Hepatocyte (in vitro differentiated cells): ENCODE measurements at regions not wholly inside any gene's neighbourhood (a gene's known extent, or its start where the extent isn't known, plus 50 kb on each side); places are given as distances from the start of the nearest gene placed in this dataset.

Experiments used
- DNase-seq: peaks from one replicate; pipeline ENCODE4 v3.0.0-alpha.2; 2016; ENCODE audit warnings: low spot score
- H2AFZ ChIP-seq: fragments of 200-600 bp; sonication (generic); 2 replicates; pipeline ENCODE4 v1.6.0; 2016; ENCODE audit warnings: antibody characterized with exemption, mild to moderate bottlenecking
- H3K27ac ChIP-seq: fragments of 200-600 bp; sonication (generic); 2 replicates; pipeline ENCODE4 v1.5.1; 2016; ENCODE audit warnings: mild to moderate bottlenecking
- H3K27me3 ChIP-seq: fragments of 200-600 bp; sonication (generic); 2 replicates; pipeline ENCODE4 v1.6.1; 2016
- H3K36me3 ChIP-seq: fragments of 200-600 bp; sonication (generic); replicated peaks from 2 replicates; pipeline ENCODE4 v1.5.1; 2016; ENCODE audit warnings: low read depth; ENCODE audit not compliant: insufficient read depth
- H3K4me1 ChIP-seq: fragments of 200-600 bp; sonication (generic); 2 replicates; pipeline ENCODE4 v1.5.1; 2016; ENCODE audit warnings: mild to moderate bottlenecking, moderate library complexity; ENCODE audit not compliant: insufficient read depth
- H3K4me2 ChIP-seq: fragments of 200-600 bp; sonication (generic); 2 replicates; pipeline ENCODE4 v1.6.0; 2016
- H3K4me3 ChIP-seq: fragments of 200-600 bp; sonication (generic); 2 replicates; pipeline ENCODE4 v1.5.1; 2016; ENCODE audit warnings: mild to moderate bottlenecking
- H3K79me2 ChIP-seq: fragments of 200-600 bp; sonication (generic); 2 replicates; pipeline ENCODE4 v1.6.0; 2017; ENCODE audit warnings: mild to moderate bottlenecking
- H3K9me2 ChIP-seq: fragments of 200-600 bp; sonication (generic); replicated peaks from 2 replicates; pipeline ENCODE4 v1.6.0; 2017; ENCODE audit warnings: mild to moderate bottlenecking; ENCODE audit not compliant: insufficient read depth
- H3K9me3 ChIP-seq: fragments of 200-600 bp; sonication (generic); 2 replicates; pipeline ENCODE4 v1.5.1; 2016; ENCODE audit warnings: low read depth, mild to moderate bottlenecking
- H4K20me1 ChIP-seq: fragments of 200-600 bp; sonication (generic); 2 replicates; pipeline ENCODE4 v1.6.0; 2016; ENCODE audit warnings: mild to moderate bottlenecking; ENCODE audit not compliant: insufficient read depth, poor library complexity, severe bottlenecking
- CTCF ChIP-seq: fragments of 200-600 bp; sonication (generic); IDR thresholded peaks from 2 replicates; pipeline ENCODE4 v1.5.1; 2016; ENCODE audit warnings: antibody characterized with exemption, mild to moderate bottlenecking; ENCODE audit not compliant: poor library complexity
- EZH2 ChIP-seq: fragments of 200-600 bp; sonication (generic); IDR thresholded peaks from 2 replicates; pipeline ENCODE4 v1.6.1; 2016; ENCODE audit warnings: antibody characterized with exemption, mild to moderate bottlenecking, borderline replicate concordance
- EZH2phosphoT487 ChIP-seq: fragments of 200-600 bp; sonication (generic); IDR thresholded peaks from one replicate; pipeline ENCODE4 v1.6.1; 2018; ENCODE audit warnings: antibody characterized with exemption, mild to moderate bottlenecking, low read depth, moderate library complexity; ENCODE audit not compliant: unreplicated experiment, severe bottlenecking
- WGBS: methylation state at CpG from one replicate; pipeline ENCODE4 v1.1.6; 2016; ENCODE audit warnings: low lambda C conversion rate; ENCODE audit errors: missing lambda C conversion rate; 5-methylcytosine and 5-hydroxymethylcytosine counted together

GRCh38 chr21:15480160-15480559 is 249.6 kb upstream of the USP25 start:
- H3K4me3 ChIP-seq, result no peak overlapping the region

GRCh38 chr21:15483138-15483780 is 246.5 kb upstream of the USP25 start:
- Histone ChIP-seq H3K9me2 (no peaks in the 10 kb centered on the region), H2AFZ (no peak overlapping the region), H3K27me3 (no peaks in the 10 kb centered on the region), H3K79me2 (no peaks in the 10 kb centered on the region), H3K36me3 (no peaks in the 10 kb centered on the region), H3K27ac (no peak overlapping the region), H3K4me2 (no peak overlapping the region), H3K4me3 (no peak overlapping the region), H4K20me1 (no peaks in the 10 kb centered on the region), H3K9me3 (no peaks in the 10 kb centered on the region), H3K4me1 (no peaks in the 10 kb centered on the region)
- TF ChIP-seq CTCF (peak; percentile 90), EZH2 (no peak)
- WGBS, result 16% methylated on average over 8 of the region's 8 CpGs
- peak; percentile 93 for DNase-seq

More at GRCh38 chr21:15480160-15480559, 249.6 kb upstream of the USP25 start:
- TF ChIP-seq CTCF, result no peak
- TF ChIP-seq EZH2phosphoT487, result no peak
- TF ChIP-seq EZH2, result no peak
- Histone ChIP-seq H3K27ac (no peak overlapping the region), H2AFZ (no peak overlapping the region), H3K36me3 (no peaks in the 10 kb centered on the region), H3K27me3 (no peaks in the 10 kb centered on the region), H3K9me2 (no peaks in the 10 kb centered on the region), H3K9me3 (no peaks in the 10 kb centered on the region), H3K4me1 (no peaks in the 10 kb centered on the region), H4K20me1 (no peaks in the 10 kb centered on the region), H3K79me2 (no peaks in the 10 kb centered on the region), H3K4me2 (no peak overlapping the region)
- 92% methylated on average over 6 of the region's 6 CpGs for WGBS
- no peak for DNase-seq

- H3K27me3 ChIP-seq, result no peaks in the 10 kb centered on the region
- 88% methylated on average over 11 of the region's 11 CpGs for WGBS
- H3K79me2 ChIP-seq, result no peaks in the 10 kb centered on the region
- no peaks in the 10 kb centered on the region for H3K4me1 ChIP-seq
- no peak overlapping the region for H3K27ac ChIP-seq
- H4K20me1 ChIP-seq, result no peaks in the 10 kb centered on the region
- H3K36me3 ChIP-seq, result no peaks in the 10 kb centered on the region
- H3K9me2 ChIP-seq, result no peaks in the 10 kb centered on the region
- no peak for DNase-seq
- H3K9me3 ChIP-seq, result no peaks in the 10 kb centered on the region
- no peak overlapping the region for H2AFZ ChIP-seq
- no peak overlapping the region for H3K4me3 ChIP-seq
- TF ChIP-seq EZH2 (no peak), EZH2phosphoT487 (no peak), CTCF (no peak)
- H3K4me2 ChIP-seq, result no peak overlapping the region
These were observed 243.2 kb upstream of the USP25 start for GRCh38 chr21:15486460-15487195.
